Ascending aorta (tissue), 2 donors: ENCODE measurements at regions not wholly inside any gene's neighbourhood (a gene's known extent, or its start where the extent isn't known, plus 50 kb on each side); places are given as distances from the start of the nearest gene placed in this dataset.
"Not testable (repeated sequence)": the region's sequence is repeated elsewhere in the genome, so short reads cannot be mapped to it uniquely, and the experiment has no call there.

Experiments
- DNase-seq, 2 donors: peaks; one replicate each; pipeline ENCODE4 v3.0.0-alpha.2; 2019; ENCODE audit warnings: low spot score in 2 of 2
- H3K27ac ChIP-seq, 2 donors: fragments of 200-600 bp; sonication (generic); one replicate each; pipeline ENCODE4 v1.5.1; 2016 to 2017; ENCODE audit warnings: mild to moderate bottlenecking in 1 of 2
- H3K27me3 ChIP-seq: fragments of 200-600 bp; sonication (generic); one replicate; pipeline ENCODE4 v1.5.1; 2017
- H3K36me3 ChIP-seq, 2 donors: fragments of 200-600 bp; sonication (generic); one replicate each; pipeline ENCODE4 v1.5.1; 2016
- H3K4me1 ChIP-seq, 2 donors: fragments of 200-600 bp; sonication (generic); one replicate each; pipeline ENCODE4 v1.5.1; 2016 to 2017; ENCODE audit warnings: mild to moderate bottlenecking in 1 of 2
- H3K4me3 ChIP-seq, 2 donors: fragments of 200-600 bp; sonication (generic); one replicate each; pipeline ENCODE4 v1.5.1; 2016 to 2017; ENCODE audit warnings: mild to moderate bottlenecking in 1 of 2
- H3K9me3 ChIP-seq, 2 donors: fragments of 200-600 bp; sonication (generic); one replicate each; pipeline ENCODE4 v1.5.1; 2016
- intact Hi-C: fragments of 100-400 bp; cut with DNase I; formaldehyde crosslinking; loops from one replicate; pipeline ENCODE4 v1.15.1; 2023
- TF ChIP-seq, protein P1 (sequence below), 3 experiments: fragments of 200-600 bp in 2 of 3; fragments of 450-650 bp in 1 of 3; sonication (generic) in 2 of 3; IDR thresholded peaks; one replicate each; pipeline ENCODE4 v1.5.1; 2016 to 2019; ENCODE audit warnings: antibody characterized with exemption in 3 of 3, mild to moderate bottlenecking in 1 of 3, moderate library complexity in 1 of 3

- Histone ChIP-seq H3K4me3 (no peak overlapping the region), H3K9me3 (no peaks in the 10 kb centered on the region), H3K27me3 (no peaks in the 10 kb centered on the region), H3K36me3 (no peaks in the 10 kb centered on the region), H3K4me1 (peaks cover 0 to 18% of the 10 kb centered on the region in 2 donors), H3K27ac (peak overlapping the region; percentile 43 to 65)
- TF ChIP-seq, protein P1, sequence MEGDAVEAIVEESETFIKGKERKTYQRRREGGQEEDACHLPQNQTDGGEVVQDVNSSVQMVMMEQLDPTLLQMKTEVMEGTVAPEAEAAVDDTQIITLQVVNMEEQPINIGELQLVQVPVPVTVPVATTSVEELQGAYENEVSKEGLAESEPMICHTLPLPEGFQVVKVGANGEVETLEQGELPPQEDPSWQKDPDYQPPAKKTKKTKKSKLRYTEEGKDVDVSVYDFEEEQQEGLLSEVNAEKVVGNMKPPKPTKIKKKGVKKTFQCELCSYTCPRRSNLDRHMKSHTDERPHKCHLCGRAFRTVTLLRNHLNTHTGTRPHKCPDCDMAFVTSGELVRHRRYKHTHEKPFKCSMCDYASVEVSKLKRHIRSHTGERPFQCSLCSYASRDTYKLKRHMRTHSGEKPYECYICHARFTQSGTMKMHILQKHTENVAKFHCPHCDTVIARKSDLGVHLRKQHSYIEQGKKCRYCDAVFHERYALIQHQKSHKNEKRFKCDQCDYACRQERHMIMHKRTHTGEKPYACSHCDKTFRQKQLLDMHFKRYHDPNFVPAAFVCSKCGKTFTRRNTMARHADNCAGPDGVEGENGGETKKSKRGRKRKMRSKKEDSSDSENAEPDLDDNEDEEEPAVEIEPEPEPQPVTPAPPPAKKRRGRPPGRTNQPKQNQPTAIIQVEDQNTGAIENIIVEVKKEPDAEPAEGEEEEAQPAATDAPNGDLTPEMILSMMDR (IDR thresholded peaks at IDR 0.05), result no peak
- no peak for DNase-seq
- intact Hi-C loops, result loop anchor here (1.0 to 10.0 kb wide), 2 partner anchors 201 to 871 kb away; partner anchors contain the start of genes CDK14 and FZD1
Measured at GRCh38 chr7:91465595-91466061, 201.4 kb downstream of the FZD1 start.

- no peak overlapping the region for H3K27ac ChIP-seq
- TF ChIP-seq, protein P1 (IDR thresholded peaks at IDR 0.05), result no peak
- H3K36me3 ChIP-seq, result no peaks in the 10 kb centered on the region
- peaks cover 0 to 18% of the 10 kb centered on the region in 2 donors for H3K4me1 ChIP-seq
- no peak overlapping the region for H3K4me3 ChIP-seq
- intact Hi-C loops, result loop anchor here (10.0 kb wide), 1 partner anchor 873 kb away; the partner anchor contains the start of gene CDK14
- no peaks in the 10 kb centered on the region for H3K9me3 ChIP-seq
- no peaks in the 10 kb centered on the region for H3K27me3 ChIP-seq
- no peak for DNase-seq
Measured at GRCh38 chr7:91468256-91468655, 204.0 kb downstream of the FZD1 start.

- Histone ChIP-seq H3K4me3 (no peak overlapping the region), H3K27ac (no peak overlapping the region), H3K27me3 (no peaks in the 10 kb centered on the region), H3K9me3 (peaks cover 0 to 21% of the 10 kb centered on the region in 2 donors), H3K4me1 (peaks cover 0 to 4% of the 10 kb centered on the region in 2 donors), H3K36me3 (no peaks in the 10 kb centered on the region)
- no peak for DNase-seq
- TF ChIP-seq, protein P1 (IDR thresholded peaks at IDR 0.05), result no peak
- intact Hi-C loops, result no loop called here
Measured at GRCh38 chr7:91473619-91474018, 209.4 kb downstream of the FZD1 start.

DNA sequence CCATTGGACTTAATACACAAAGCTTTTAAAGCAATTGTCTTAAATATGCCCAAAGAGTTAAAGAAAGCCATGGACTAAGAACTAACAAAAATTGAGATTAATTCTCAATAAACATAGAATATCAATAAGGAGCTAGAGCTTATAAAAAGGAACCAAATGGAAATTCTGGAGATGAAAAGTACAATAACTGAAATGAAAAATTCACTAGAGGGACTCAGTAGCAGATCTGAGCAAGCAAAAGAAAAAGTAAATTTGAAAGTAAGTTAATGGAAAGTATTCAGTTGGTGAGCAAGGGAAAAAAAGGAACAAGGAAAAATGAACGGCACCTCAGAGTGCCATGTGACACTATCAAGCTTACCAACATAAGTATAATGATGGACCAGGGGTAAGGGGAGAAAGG lies 209.8 kb downstream of the FZD1 start:
- Histone ChIP-seq H3K27ac (no peak overlapping the region), H3K9me3 (peaks cover 0 to 21% of the 10 kb centered on the region in 2 donors), H3K36me3 (no peaks in the 10 kb centered on the region), H3K4me1 (peaks cover 0 to under 1% of the 10 kb centered on the region in 2 donors), H3K27me3 (no peaks in the 10 kb centered on the region), H3K4me3 (no peak overlapping the region)
- intact Hi-C loops, result no loop called here
- TF ChIP-seq, protein P1 (IDR thresholded peaks at IDR 0.05), result no peak
- no peak for DNase-seq

GRCh38 chr7:91480470-91480869 lies 216.2 kb downstream of the FZD1 start:
- intact Hi-C loops, H3K27ac ChIP-seq, H3K27me3 ChIP-seq, H3K4me3 ChIP-seq, DNase-seq, H3K4me1 ChIP-seq, H3K36me3 ChIP-seq, H3K9me3 ChIP-seq: not testable (repeated sequence)

GRCh38 chr7:91491868-91492267 lies 227.6 kb downstream of the FZD1 start:
- Histone ChIP-seq H3K4me3 (no peak overlapping the region), H3K4me1 (no peaks in the 10 kb centered on the region), H3K9me3 (no peaks in the 10 kb centered on the region), H3K27ac (no peak overlapping the region), H3K36me3 (no peaks in the 10 kb centered on the region), H3K27me3 (no peaks in the 10 kb centered on the region)
- DNase-seq, result no peak
- intact Hi-C loops, result no loop called here
- TF ChIP-seq, protein P1 (IDR thresholded peaks at IDR 0.05), result no peak
